ENCODE measurements at regions not wholly inside any gene's neighbourhood (a gene's known extent, or its start where the extent isn't known, plus 50 kb on each side); places are given as distances from the start of the nearest gene placed in this dataset.
"Not testable (repeated sequence)": the region's sequence is repeated elsewhere in the genome, so short reads cannot be mapped to it uniquely, and the experiment has no call there.

DNA sequence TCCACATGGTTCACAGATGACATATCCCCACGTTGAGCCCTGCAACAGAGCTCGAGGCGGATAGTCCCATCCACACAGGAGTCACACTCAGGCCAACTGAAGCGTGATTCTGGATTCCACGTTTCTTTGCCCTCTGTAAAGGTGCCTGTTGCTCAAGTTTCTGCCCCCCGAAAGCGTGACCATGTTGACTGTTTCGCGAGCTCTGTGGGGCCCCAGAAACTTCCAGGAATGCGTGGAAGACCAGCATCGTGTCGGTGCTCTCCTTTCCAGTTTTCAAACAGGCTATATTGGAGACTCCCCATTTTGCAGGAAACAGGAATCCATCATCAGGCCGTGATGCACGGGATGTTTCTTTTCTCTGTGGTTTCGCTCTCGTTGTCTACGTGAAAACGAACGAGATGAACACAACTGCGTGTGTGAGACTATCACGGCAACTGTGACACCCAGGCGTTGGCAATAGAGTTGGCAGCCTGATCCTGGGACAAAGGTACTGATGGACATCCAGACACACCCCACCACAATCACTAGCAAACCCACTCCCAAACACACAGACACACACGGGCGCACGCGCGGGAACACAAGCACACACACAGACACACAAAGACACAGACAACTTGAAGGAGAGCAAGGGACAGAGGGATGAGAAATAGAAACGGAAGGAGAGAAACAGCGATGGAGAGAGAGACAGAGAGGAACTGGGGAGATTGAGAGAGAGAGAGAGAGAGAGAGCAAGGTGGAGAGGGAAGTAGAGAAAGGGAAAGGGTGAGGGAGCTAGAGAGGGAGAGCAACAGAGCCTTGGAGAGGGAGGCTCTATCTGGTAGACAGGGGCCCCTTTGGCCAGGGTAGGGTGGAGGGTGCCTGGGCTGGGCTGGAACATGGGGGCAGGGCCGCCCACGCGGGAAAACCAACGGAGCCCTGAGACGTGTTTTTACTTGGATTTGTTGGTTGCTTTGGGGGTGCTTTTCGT lies 1609.3 kb downstream of the SPATA31A7 start:
- not testable (repeated sequence) for DNase-seq (ENCODE audit: low read depth)

DNA sequence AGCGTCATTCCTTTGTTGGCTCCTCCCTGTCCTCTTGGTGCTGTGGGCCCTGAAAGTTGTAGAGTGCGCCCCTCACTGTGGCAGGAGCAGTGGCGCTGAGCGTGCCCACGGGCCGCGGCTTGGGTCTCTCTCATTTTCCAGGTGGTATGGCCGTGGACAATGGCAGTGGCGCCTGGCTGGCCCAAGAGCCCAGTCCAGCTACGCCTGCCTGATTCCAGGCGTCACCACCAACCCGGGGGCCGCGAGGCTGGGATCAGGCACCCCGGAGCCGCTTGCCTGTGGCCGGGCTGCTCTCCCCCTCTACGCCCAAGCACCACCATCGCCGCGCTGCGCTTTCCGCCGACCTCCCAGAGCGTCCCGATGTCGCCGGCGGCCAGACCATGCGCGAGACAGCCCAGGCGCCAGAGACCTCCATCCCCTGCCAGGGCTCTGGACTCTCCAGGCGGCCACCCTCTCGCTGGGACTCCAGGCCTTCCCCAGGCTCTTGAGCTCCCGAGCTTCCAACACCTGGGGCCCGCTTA lies 1610.1 kb downstream of the SPATA31A7 start:
- not testable (repeated sequence) for DNase-seq (ENCODE audit: low read depth)

DNA sequence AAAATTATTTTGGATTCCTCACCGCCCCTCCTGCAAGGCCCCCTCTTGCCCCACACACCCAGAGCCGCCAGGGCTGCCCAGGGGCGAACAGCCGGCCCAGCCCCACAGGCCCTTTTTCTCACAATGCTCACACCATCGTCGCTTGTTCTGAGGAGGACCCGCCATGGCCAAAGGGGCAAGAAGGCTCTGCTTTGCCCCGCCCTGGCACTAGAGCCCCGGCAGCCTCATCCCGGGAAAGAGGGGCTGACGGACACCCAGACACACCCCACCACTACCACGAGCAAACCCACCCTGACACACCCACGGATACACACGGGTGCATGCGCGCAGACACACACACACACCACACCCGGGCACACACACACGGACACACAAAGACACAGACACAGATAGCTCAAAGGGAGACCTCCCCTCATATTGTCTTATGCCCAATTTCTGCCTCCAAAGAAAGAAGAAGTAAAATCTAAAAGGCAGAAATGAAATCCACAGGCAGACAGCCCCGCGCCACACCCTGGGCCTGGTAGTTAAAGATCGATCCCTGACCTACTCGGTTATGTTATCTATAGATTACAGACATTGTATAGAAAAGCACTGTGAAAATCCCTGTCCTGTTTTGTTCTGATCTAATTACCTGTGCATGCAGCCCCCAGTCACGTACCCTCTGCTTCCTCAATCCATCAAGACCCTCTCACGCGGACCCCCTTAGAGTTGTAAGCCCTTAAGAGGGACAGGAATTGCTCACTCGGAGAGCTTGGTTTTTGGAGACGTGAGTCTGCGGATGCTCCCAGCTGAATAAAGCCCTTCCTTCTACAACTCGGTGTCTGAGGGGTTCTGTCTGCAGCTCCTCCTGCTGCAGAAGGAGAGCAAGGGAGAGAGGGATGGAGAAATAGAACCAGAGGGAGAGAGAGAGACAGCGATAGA lies 1610.9 kb downstream of the SPATA31A7 start:
- DNase-seq (ENCODE audit: low read depth) = not testable (repeated sequence)

GRCh38 chr9:62801372-62801811 lies 1611.6 kb downstream of the SPATA31A7 start:
- DNase-seq (ENCODE audit: low read depth) = not testable (repeated sequence)

GRCh38 chr9:62801961-62802718 lies 1612.3 kb downstream of the SPATA31A7 start:
- not testable (repeated sequence) for DNase-seq (ENCODE audit: low read depth)

GRCh38 chr9:62802719-62803079 lies 1612.9 kb downstream of the SPATA31A7 start:
- DNase-seq (ENCODE audit: low read depth) = not testable (repeated sequence)

GRCh38 chr9:62803099-62803498 lies 1613.3 kb downstream of the SPATA31A7 start:
- DNase-seq (ENCODE audit: low read depth) = not testable (repeated sequence)

GRCh38 chr9:62804314-62804713 lies 1614.5 kb downstream of the SPATA31A7 start:
- DNase-seq (ENCODE audit: low read depth) = not testable (repeated sequence)

DNA sequence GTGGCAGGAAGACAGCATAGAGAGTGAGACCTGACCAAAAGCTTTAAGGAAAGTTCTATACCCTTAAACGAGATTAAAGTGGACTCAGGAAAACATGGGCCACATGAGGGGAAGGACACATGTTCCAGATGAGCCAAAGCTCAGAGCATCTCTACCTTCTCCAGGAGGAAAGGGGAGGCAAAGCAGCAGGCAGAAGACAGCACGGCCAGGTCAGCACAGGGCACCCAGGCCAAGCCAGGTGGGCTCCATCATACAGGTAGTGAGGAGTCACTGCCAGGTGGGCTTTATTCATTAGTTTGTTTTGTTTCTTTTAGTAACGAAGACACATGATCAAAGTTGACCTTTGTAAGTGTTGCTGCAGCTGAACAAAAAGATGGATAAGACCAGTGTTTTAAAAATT lies 1617.6 kb downstream of the SPATA31A7 start:
- not testable (repeated sequence) for DNase-seq (ENCODE audit: low read depth)

DNA sequence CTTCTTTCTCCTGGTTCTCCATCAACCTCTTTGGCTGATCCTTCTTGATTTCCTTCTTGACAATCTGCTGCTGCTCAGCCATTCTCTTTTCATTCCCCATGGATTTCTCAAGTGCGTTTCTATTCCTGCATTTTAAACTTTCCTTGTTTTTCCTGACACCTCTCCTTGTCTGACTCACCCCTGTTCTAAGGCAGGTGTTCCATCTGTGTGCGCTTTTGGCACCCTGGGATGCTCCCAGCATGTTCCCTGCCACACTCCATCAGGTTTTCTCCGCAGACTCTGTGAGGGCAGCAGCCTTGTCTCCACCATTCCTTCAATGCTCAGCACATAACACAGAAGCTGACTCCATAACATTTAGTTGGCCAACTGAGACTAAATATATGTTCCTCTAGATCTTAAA lies 1618.2 kb downstream of the SPATA31A7 start:
- not testable (repeated sequence) for DNase-seq (ENCODE audit: low read depth)

DNA sequence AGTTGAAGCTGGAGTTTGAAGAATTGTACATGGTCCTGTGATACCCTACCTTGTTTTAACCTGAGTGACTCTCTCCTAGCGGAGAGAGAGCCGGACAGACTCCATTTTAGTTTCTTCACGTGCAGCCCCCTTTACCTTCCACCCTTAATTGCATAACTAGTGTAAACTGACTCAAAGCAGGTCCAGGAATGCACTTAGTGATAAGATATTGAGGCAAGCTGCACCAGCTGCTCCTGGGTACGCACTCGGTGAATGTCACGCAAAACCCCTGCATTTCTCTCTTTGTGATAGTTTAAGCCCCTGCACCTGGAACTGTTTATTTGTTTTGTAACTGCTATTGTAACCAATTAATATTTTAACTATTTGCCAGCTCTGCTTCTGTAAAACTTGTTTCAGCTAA lies 1620.5 kb downstream of the SPATA31A7 start:
- DNase-seq (ENCODE audit: low read depth) = not testable (repeated sequence)

DNA sequence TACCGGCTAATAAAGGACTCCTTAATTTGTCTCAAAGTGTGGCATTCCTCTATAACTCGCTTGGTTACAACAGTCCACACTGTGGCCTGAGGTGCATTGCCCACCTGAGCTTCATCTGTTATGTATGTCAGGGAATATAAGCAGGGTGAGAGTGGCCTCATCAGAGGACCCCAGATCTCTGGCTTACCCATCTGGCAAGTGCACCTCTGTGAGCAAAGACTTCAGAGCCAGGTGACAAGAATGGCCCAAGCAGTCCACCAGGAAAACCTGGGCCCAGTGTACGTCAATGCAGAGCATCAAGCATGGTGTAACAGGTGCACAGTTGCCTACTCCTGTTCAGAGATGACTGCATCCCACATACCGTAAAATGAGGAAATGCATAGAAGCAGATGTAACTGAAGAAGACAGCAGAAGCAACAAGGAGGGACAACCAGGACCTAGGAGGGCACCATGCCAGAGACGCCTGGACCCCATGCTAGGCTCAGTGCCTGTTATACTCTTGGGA lies 1621.0 kb downstream of the SPATA31A7 start:
- not testable (repeated sequence) for DNase-seq (ENCODE audit: low read depth)

- not testable (repeated sequence) for DNase-seq (ENCODE audit: low read depth)
Measured at GRCh38 chr9:62815436-62815835, 1625.6 kb downstream of the SPATA31A7 start.

- not testable (repeated sequence) for DNase-seq (ENCODE audit: low read depth)
Measured at GRCh38 chr9:62816331-62816730, 1626.5 kb downstream of the SPATA31A7 start.

- not testable (repeated sequence) for DNase-seq (ENCODE audit: low read depth)
Measured at GRCh38 chr9:62817214-62817613, 1627.4 kb downstream of the SPATA31A7 start.

- not testable (repeated sequence) for DNase-seq (ENCODE audit: low read depth)
Measured at GRCh38 chr9:62822185-62822584, 1632.3 kb downstream of the SPATA31A7 start.

DNA sequence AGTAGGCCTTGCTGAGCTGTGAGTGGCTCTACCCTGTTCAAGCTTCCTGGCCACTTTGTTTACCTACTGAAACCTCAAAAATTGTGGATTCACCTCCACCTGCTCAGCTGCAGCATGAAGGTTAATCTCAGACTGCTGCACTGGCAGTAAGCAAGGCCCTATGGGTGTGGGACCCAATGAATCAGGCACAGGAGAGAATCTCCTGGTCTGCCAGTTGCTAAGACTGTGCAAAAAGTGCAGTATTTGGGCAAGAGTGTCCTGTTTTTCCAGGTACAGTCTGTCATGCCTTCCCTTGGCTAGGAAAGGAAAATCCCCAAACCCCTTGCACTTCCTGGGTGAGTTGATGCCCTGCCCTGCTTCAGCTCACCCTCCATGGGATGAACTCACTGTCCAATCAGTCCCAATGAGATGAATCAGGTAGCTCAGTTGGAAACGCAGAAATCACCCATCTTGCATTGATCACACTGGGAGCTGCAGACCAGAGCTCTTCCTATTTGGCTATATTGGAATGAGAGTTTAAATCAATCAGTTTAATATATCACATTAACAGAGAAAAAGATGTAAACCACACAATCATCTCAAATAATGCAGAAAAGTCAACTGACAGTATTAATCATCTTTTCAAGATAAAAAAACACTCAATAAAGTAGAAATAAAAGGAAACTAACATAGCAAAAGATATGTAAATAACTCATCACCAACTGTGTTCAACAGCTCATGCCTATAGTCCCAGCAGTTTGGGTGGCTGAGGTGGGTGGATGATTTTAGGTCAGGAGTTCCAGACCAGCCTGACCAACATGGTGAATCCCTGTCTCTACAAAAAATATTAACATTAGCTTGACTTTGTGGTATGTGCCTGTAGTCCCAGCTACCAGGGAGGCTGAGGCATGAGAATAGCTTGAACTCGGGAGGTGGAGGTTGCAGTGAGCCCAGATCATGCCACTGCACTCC lies 1638.4 kb downstream of the SPATA31A7 start:
- DNase-seq (ENCODE audit: low read depth) = not testable (repeated sequence)

GRCh38 chr9:62830829-62831459 lies 1641.1 kb downstream of the SPATA31A7 start:
- DNase-seq (ENCODE audit: low read depth) = not testable (repeated sequence)

Data from forelimb muscle (tissue), 1 donor.